ENCODE measurements at regions not wholly inside any gene's neighbourhood (a gene's known extent, or its start where the extent isn't known, plus 50 kb on each side); places are given as distances from the start of the nearest gene placed in this dataset.

DNA sequence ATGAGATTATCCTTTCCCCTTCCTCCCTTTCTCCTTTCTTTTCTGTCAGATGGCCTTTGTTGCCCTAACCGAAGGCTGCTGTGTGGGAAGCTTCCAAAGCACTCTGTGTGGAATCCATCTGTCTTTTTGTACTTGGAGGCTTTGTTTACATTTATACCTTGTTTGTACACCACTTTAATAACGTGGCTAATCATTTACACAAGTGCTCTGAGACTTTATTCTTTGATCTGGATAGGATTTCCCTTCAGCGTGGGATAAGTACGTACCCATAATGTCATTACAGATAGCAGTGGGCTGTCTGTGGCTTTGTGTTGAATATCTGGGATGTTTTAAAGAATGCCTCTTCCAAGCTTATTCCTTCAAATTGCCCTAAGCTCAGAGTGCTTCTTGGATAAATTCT is 684.7 kb upstream of the SLITRK5 start:
- no peak overlapping the region for H3K4me3 ChIP-seq (ENCODE audit: low read depth in 2 of 2, low read length in 2 of 2)
- no peaks in the 10 kb centered on the region; the same call in 1 of the 2 replicates for H3K4me1 ChIP-seq (ENCODE audit: control insufficient read depth, insufficient read depth, low read length)
- in situ Hi-C loops (cut with HindIII; ENCODE audit: low pct_unique_long_range_greater_than_20kb, low sequenced_read_pairs), result no loop called here
- peak overlapping the region; percentile 48; the same call in 1 of the 2 replicates for H3K27ac ChIP-seq (ENCODE audit: low read length)
- intact Hi-C loops (cut with micrococcal nuclease; ENCODE audit: unreplicated experiment), result no loop called here
- no peak for DNase-seq (ENCODE audit: low read depth, low spot score)
- ChIA-PET CTCF (no interaction called here), POLR2A (no interaction called here)
- no peaks in the 10 kb centered on the region for H3K27me3 ChIP-seq (ENCODE audit: control insufficient read depth, insufficient read depth, low read length)
- TF ChIP-seq, protein P1, sequence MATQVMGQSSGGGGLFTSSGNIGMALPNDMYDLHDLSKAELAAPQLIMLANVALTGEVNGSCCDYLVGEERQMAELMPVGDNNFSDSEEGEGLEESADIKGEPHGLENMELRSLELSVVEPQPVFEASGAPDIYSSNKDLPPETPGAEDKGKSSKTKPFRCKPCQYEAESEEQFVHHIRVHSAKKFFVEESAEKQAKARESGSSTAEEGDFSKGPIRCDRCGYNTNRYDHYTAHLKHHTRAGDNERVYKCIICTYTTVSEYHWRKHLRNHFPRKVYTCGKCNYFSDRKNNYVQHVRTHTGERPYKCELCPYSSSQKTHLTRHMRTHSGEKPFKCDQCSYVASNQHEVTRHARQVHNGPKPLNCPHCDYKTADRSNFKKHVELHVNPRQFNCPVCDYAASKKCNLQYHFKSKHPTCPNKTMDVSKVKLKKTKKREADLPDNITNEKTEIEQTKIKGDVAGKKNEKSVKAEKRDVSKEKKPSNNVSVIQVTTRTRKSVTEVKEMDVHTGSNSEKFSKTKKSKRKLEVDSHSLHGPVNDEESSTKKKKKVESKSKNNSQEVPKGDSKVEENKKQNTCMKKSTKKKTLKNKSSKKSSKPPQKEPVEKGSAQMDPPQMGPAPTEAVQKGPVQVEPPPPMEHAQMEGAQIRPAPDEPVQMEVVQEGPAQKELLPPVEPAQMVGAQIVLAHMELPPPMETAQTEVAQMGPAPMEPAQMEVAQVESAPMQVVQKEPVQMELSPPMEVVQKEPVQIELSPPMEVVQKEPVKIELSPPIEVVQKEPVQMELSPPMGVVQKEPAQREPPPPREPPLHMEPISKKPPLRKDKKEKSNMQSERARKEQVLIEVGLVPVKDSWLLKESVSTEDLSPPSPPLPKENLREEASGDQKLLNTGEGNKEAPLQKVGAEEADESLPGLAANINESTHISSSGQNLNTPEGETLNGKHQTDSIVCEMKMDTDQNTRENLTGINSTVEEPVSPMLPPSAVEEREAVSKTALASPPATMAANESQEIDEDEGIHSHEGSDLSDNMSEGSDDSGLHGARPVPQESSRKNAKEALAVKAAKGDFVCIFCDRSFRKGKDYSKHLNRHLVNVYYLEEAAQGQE (IDR thresholded peaks at IDR 0.05; ENCODE audit: insufficient read depth in 1 of 2, low read depth in 2 of 2, low read length in 1 of 2), result no peak
- TF ChIP-seq CTCF (IDR thresholded peaks at IDR 0.05) (no peak), SIN3A (IDR thresholded peaks at IDR 0.05; ENCODE audit: borderline replicate concordance, insufficient read depth, low read depth, low read length) (no peak), POLR2AphosphoS5 (IDR thresholded peaks at IDR 0.05; ENCODE audit: low read depth, low read length) (no peak), TCF7L2 (IDR thresholded peaks at IDR 0.05; ENCODE audit: low read depth, low read length) (0 out of 2 replicates have a peak, but pooled peaks have one; percentile 37)
- no peaks in the 10 kb centered on the region for H3K36me3 ChIP-seq (ENCODE audit: control insufficient read depth, insufficient read depth, low read length)
- BruUV-seq (replicated peaks), result no TSS peak
- no peak for ATAC-seq
- H3K9me3 ChIP-seq (ENCODE audit: control insufficient read depth, insufficient read depth, low read depth, low read length), result no peaks in the 10 kb centered on the region

DNA sequence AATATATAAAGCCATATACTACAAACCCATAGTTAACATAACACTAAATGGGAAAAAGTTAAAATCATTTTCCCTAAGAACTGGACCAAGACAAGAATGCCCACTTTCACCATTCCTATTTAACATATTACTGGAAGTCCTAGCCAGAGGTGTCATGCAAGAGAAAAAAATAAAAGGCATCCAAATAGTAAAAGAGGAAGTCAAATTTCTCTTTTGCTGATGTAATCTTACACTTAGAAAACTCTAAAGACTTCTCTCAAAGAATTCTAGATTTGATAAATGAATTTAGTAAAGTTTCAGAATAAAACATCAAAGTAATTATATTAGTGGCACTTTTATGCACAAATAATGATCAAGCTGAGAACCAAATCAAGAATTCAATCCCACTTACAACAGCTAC is 678.9 kb upstream of the SLITRK5 start:
- ChIA-PET POLR2A (no interaction called here), CTCF (no interaction called here)
- in situ Hi-C loops (cut with HindIII; ENCODE audit: low pct_unique_long_range_greater_than_20kb, low sequenced_read_pairs) (no loop called here), intact Hi-C loops (cut with micrococcal nuclease; ENCODE audit: unreplicated experiment) (no loop called here)
- no peak overlapping the region for H3K27ac ChIP-seq (ENCODE audit: low read length)
- no peak for DNase-seq (ENCODE audit: low read depth, low spot score)
- no peaks in the 10 kb centered on the region for H3K36me3 ChIP-seq (ENCODE audit: control insufficient read depth, insufficient read depth, low read length)
- H3K4me1 ChIP-seq (ENCODE audit: control insufficient read depth, insufficient read depth, low read length), result no peaks in the 10 kb centered on the region
- no peaks in the 10 kb centered on the region for H3K27me3 ChIP-seq (ENCODE audit: control insufficient read depth, insufficient read depth, low read length)
- TF ChIP-seq SIN3A (IDR thresholded peaks at IDR 0.05; ENCODE audit: borderline replicate concordance, insufficient read depth, low read depth, low read length) (no peak), POLR2AphosphoS5 (IDR thresholded peaks at IDR 0.05; ENCODE audit: low read depth, low read length) (no peak), TCF7L2 (IDR thresholded peaks at IDR 0.05; ENCODE audit: low read depth, low read length) (no peak), CTCF (IDR thresholded peaks at IDR 0.05) (no peak)
- TF ChIP-seq, protein P1 (IDR thresholded peaks at IDR 0.05; ENCODE audit: insufficient read depth in 1 of 2, low read depth in 2 of 2, low read length in 1 of 2), result no peak
- H3K9me3 ChIP-seq (ENCODE audit: control insufficient read depth, insufficient read depth, low read depth, low read length), result no peaks in the 10 kb centered on the region
- no TSS peak for BruUV-seq (replicated peaks)
- H3K4me3 ChIP-seq (ENCODE audit: low read depth in 2 of 2, low read length in 2 of 2), result no peak overlapping the region
- no peak for ATAC-seq
